ENCODE measurements at regions not wholly inside any gene's neighbourhood (a gene's known extent, or its start where the extent isn't known, plus 50 kb on each side); places are given as distances from the start of the nearest gene placed in this dataset.

DNA sequence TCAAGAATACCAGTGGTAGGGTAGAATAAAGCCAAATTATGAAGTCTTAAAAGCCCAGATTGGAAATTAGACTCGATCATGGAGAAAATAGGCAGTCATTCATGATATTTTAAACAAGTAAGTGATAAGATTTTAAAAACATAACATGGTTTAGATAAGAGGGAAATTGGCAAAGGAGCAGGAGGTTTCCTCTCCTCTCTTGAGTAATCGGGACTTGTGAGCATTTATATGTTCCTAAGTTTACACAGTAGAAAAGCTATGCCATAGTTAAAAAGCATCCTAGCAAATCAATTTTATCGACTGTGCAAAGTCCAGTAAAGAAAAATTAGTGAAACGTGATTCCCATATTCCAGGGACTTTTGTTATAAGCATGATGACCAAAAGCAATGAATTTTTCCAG, 313.2 kb downstream of the AHR start:
- Mint-ChIP-seq H3K4me1 (peaks cover 10% of the 10 kb centered on the region), H3K4me3 (no peak overlapping the region), H3K36me3 (no peaks in the 10 kb centered on the region), H3K27ac (no peak overlapping the region), H3K9me3 (peaks cover 0 to 4% (median 0%) of the 10 kb centered on the region in 7 donors), H3K27me3 (ENCODE audit: low read depth in 3 of 3) (peaks cover 0 to 3% (median 2%) of the 10 kb centered on the region in 3 donors)
- WGBS (ENCODE audit: insufficient coverage): 100% methylated on average over 2 of the region's 4 CpGs
- Histone ChIP-seq H3K79me2 (ENCODE audit: insufficient read depth, low read length) (no peaks in the 10 kb centered on the region), H3K4me2 (replicated peaks; ENCODE audit: extremely low read depth, low read length, poor library complexity, severe bottlenecking) (no peak overlapping the region), H3K27ac (ENCODE audit: low read depth in 1 of 2, low read length in 2 of 2) (no peak overlapping the region), H3K4me1 (ENCODE audit: control insufficient read depth in 1 of 2, insufficient read depth in 2 of 2, low read length in 2 of 2) (peaks cover 0 to 16% of the 10 kb centered on the region in 2 donors), H3K9ac (ENCODE audit: insufficient read depth, low read length, poor library complexity, severe bottlenecking) (no peak overlapping the region), H4K20me1 (ENCODE audit: insufficient read depth, low read length) (no peaks in the 10 kb centered on the region), H3K9me3 (replicated peaks in 1 of 2; ENCODE audit: control insufficient read depth in 1 of 2, insufficient read depth in 1 of 2, low read length in 2 of 2) (no peaks in the 10 kb centered on the region), H3K27me3 (ENCODE audit: control insufficient read depth in 2 of 2, insufficient read depth in 2 of 2, low read length in 2 of 2) (no peaks in the 10 kb centered on the region), H2AFZ (ENCODE audit: insufficient read depth, low read depth, low read length, poor library complexity, severe bottlenecking) (peak overlapping the region; percentile 3), H3K36me3 (replicated peaks in 1 of 2; ENCODE audit: control insufficient read depth in 1 of 2, insufficient read depth in 2 of 2, low read length in 2 of 2) (no peaks in the 10 kb centered on the region), H3K4me3 (replicated peaks in 1 of 3; ENCODE audit: low read depth in 2 of 3, low read length in 3 of 3) (no peak overlapping the region)
- no peak for DNase-seq
- intact Hi-C loops (cut with micrococcal nuclease): no loop called here
- TF ChIP-seq CTCF (IDR thresholded peaks at IDR 0.05): no peak

DNA sequence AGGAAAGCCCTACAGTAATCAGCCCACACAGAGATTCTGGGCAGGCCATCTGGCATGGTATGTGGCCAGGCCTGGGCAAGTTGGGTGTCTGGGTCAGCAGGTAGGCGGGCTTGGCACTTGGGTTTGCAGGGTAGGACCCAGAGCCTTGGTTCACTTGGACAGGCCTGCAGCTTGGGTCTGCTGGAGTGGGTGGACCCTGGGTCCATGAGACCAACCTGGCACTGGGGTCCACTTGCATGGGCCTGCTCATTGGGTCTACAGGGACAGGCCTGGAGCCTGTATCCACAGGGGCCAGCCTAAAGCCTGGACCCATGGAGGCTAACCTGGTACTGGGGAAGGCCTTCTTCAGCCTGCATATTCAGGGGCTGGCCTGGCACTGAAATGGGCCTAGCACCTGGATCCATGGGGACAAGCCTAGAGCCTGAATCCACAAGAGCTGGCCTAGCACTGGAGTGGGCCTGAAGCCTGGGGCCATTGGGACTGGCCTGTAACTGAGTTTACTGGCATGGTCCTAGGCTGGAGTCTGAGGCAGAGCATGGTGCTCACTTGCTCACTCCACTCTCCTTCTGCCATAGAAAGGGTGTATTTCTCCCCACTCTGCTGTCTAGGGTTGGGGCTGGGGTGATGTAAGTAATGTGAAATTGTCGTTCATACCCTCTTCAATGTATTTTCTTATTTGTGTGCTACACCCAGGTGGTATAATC, 315.0 kb downstream of the AHR start:
- no peaks in the 10 kb centered on the region for H3K9me3 ChIP-seq (replicated peaks in 1 of 2; ENCODE audit: control insufficient read depth in 1 of 2, insufficient read depth in 1 of 2, low read length in 2 of 2)
- DNase-seq: no peak
- no peaks in the 10 kb centered on the region for H4K20me1 ChIP-seq (ENCODE audit: insufficient read depth, low read length)
- H3K4me2 ChIP-seq (replicated peaks; ENCODE audit: extremely low read depth, low read length, poor library complexity, severe bottlenecking): no peak overlapping the region
- peaks cover 4% of the 10 kb centered on the region for H3K4me1 Mint-ChIP-seq
- 77% methylated on average over 1 of the region's 2 CpGs for WGBS (ENCODE audit: insufficient coverage)
- H3K9ac ChIP-seq (ENCODE audit: insufficient read depth, low read length, poor library complexity, severe bottlenecking): no peak overlapping the region
- no peak overlapping the region for H3K4me3 ChIP-seq (replicated peaks in 1 of 3; ENCODE audit: low read depth in 2 of 3, low read length in 3 of 3)
- no peaks in the 10 kb centered on the region for H3K36me3 ChIP-seq (replicated peaks in 1 of 2; ENCODE audit: control insufficient read depth in 1 of 2, insufficient read depth in 2 of 2, low read length in 2 of 2)
- intact Hi-C loops (cut with micrococcal nuclease): no loop called here
- H3K36me3 Mint-ChIP-seq: no peaks in the 10 kb centered on the region
- no peaks in the 10 kb centered on the region for H3K79me2 ChIP-seq (ENCODE audit: insufficient read depth, low read length)
- H3K9me3 Mint-ChIP-seq: peaks cover 0 to 4% (median 0%) of the 10 kb centered on the region in 7 donors
- no peak for TF ChIP-seq CTCF (IDR thresholded peaks at IDR 0.05)
- H3K27me3 ChIP-seq (ENCODE audit: control insufficient read depth in 2 of 2, insufficient read depth in 2 of 2, low read length in 2 of 2): no peaks in the 10 kb centered on the region
- no peak overlapping the region for H3K27ac Mint-ChIP-seq
- H3K27ac ChIP-seq (ENCODE audit: low read depth in 1 of 2, low read length in 2 of 2): no peak overlapping the region
- H3K4me3 Mint-ChIP-seq: no peak overlapping the region
- H3K27me3 Mint-ChIP-seq (ENCODE audit: low read depth in 3 of 3): peaks cover 0 to 3% (median 0%) of the 10 kb centered on the region in 3 donors
- H3K4me1 ChIP-seq (ENCODE audit: control insufficient read depth in 1 of 2, insufficient read depth in 2 of 2, low read length in 2 of 2): peaks cover 0 to 5% of the 10 kb centered on the region in 2 donors
- H2AFZ ChIP-seq (ENCODE audit: insufficient read depth, low read depth, low read length, poor library complexity, severe bottlenecking): no peak overlapping the region

Measured in CD14-positive monocyte (primary cell).